Dendritic cell treated with granulocyte-macrophage colony-stimulating factor and Interleukin-4, amounts not matched to agents 40 ng/mL and 50 ng/mL, for 4 days (primary cell): ENCODE measurements at regions not wholly inside any gene's neighbourhood (a gene's known extent, or its start where the extent isn't known, plus 50 kb on each side); places are given as distances from the start of the nearest gene placed in this dataset.

ENCODE experiments used
- H3K27ac Mint-ChIP-seq: one replicate; pipeline ENCODE4 v1.8.0; 2022; ENCODE audit warnings: mild to moderate bottlenecking, mixed read lengths
- H3K27me3 Mint-ChIP-seq: one replicate; pipeline ENCODE4 v1.8.0; 2022; ENCODE audit warnings: mild to moderate bottlenecking, mixed read lengths
- H3K36me3 Mint-ChIP-seq: one replicate; pipeline ENCODE4 v1.8.0; 2022; ENCODE audit warnings: low read depth, mixed read lengths
- H3K4me1 Mint-ChIP-seq: one replicate; pipeline ENCODE4 v1.8.0; 2022; ENCODE audit warnings: low read depth, mixed read lengths
- H3K4me3 Mint-ChIP-seq: one replicate; pipeline ENCODE4 v1.8.0; 2022; ENCODE audit warnings: mild to moderate bottlenecking, moderate library complexity, mixed read lengths
- H3K9me3 Mint-ChIP-seq: one replicate; pipeline ENCODE4 v1.8.0; 2022; ENCODE audit warnings: mixed read lengths
- intact Hi-C: fragments of 100-400 bp; cut with micrococcal nuclease; formaldehyde crosslinking; loops from one replicate; pipeline ENCODE4 v1.15.0; 2022

DNA sequence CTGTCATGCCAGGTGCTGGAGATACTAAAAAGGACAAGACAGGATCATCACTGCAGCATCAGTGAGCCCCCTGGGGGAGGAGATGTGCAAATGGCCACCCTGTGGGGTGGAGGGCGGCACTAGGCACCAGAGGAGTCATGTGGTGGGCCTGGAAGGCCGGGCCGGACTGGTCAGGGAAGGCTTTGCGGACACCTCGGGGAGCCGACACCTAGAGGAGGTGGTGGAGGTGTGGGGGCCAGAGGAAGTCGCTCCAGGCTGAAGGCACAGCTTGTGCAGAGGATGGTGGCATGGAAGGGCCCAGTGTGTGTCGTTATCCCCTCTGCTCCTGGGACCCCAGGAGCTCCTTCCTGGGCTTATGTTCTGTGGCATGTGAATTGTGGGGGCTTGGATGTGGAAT lies 437.7 kb downstream of the RPS24 start:
- no peaks in the 10 kb centered on the region for H3K4me1 Mint-ChIP-seq
- no peaks in the 10 kb centered on the region for H3K9me3 Mint-ChIP-seq
- H3K4me3 Mint-ChIP-seq: no peak overlapping the region
- H3K36me3 Mint-ChIP-seq: no peaks in the 10 kb centered on the region
- peaks cover 12% of the 10 kb centered on the region for H3K27me3 Mint-ChIP-seq
- intact Hi-C loops: no loop called here
- no peak overlapping the region for H3K27ac Mint-ChIP-seq

GRCh38 chr10:78471723-78472550 lies 438.3 kb downstream of the RPS24 start:
- Mint-ChIP-seq H3K27ac (no peak overlapping the region), H3K27me3 (peaks cover 16% of the 10 kb centered on the region), H3K9me3 (no peaks in the 10 kb centered on the region), H3K4me1 (no peaks in the 10 kb centered on the region), H3K4me3 (no peak overlapping the region), H3K36me3 (no peaks in the 10 kb centered on the region)
- intact Hi-C loops: no loop called here

GRCh38 chr10:78472551-78472890 lies 438.9 kb downstream of the RPS24 start:
- H3K4me3 Mint-ChIP-seq: no peak overlapping the region

DNA sequence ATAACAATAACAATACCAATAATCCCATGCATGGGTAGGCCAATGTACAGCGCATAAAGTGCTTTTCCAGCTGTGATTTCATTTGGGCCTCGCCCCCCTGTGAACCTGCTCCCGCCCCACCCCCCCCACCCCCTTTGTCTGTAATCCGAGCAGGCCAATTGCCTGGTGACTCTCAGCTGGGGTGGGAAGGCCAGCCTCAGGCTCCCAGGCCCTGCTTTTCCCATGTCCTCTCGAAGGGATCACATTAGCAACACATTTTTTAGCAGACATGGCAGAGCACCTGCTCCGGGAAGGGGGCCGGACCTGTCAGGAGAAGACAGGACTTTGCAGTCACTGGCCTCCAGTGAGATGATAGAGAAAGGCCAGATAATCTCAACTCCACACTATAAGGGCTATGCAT lies 439.3 kb downstream of the RPS24 start:
- intact Hi-C loops: no loop called here
- H3K4me3 Mint-ChIP-seq: no peak overlapping the region

More at GRCh38 chr10:78472551-78472890, 438.9 kb downstream of the RPS24 start:
- H3K9me3 Mint-ChIP-seq: no peaks in the 10 kb centered on the region
- H3K27me3 Mint-ChIP-seq: peaks cover 18% of the 10 kb centered on the region
- H3K27ac Mint-ChIP-seq: no peak overlapping the region
- intact Hi-C loops: no loop called here
- H3K4me1 Mint-ChIP-seq: no peaks in the 10 kb centered on the region
- H3K36me3 Mint-ChIP-seq: no peaks in the 10 kb centered on the region

GRCh38 chr10:78474743-78475142 lies 441.1 kb downstream of the RPS24 start:
- no peaks in the 10 kb centered on the region for H3K9me3 Mint-ChIP-seq
- no peaks in the 10 kb centered on the region for H3K4me1 Mint-ChIP-seq
- intact Hi-C loops: no loop called here
- no peaks in the 10 kb centered on the region for H3K36me3 Mint-ChIP-seq
- no peak overlapping the region for H3K27ac Mint-ChIP-seq
- H3K4me3 Mint-ChIP-seq: no peak overlapping the region
- H3K27me3 Mint-ChIP-seq: peaks cover 21% of the 10 kb centered on the region

More for the DNA sequence above, 439.3 kb downstream of the RPS24 start:
- peaks cover 18% of the 10 kb centered on the region for H3K27me3 Mint-ChIP-seq
- no peaks in the 10 kb centered on the region for H3K9me3 Mint-ChIP-seq
- no peaks in the 10 kb centered on the region for H3K36me3 Mint-ChIP-seq
- no peak overlapping the region for H3K27ac Mint-ChIP-seq
- no peaks in the 10 kb centered on the region for H3K4me1 Mint-ChIP-seq

- no peaks in the 10 kb centered on the region for H3K4me1 Mint-ChIP-seq
- H3K4me3 Mint-ChIP-seq: no peak overlapping the region
- no peaks in the 10 kb centered on the region for H3K36me3 Mint-ChIP-seq
- H3K27ac Mint-ChIP-seq: no peak overlapping the region
- H3K9me3 Mint-ChIP-seq: no peaks in the 10 kb centered on the region
- intact Hi-C loops: no loop called here
- H3K27me3 Mint-ChIP-seq: peaks cover 24% of the 10 kb centered on the region
Observed at GRCh38 chr10:78475437-78475836, 441.8 kb downstream of the RPS24 start.

DNA sequence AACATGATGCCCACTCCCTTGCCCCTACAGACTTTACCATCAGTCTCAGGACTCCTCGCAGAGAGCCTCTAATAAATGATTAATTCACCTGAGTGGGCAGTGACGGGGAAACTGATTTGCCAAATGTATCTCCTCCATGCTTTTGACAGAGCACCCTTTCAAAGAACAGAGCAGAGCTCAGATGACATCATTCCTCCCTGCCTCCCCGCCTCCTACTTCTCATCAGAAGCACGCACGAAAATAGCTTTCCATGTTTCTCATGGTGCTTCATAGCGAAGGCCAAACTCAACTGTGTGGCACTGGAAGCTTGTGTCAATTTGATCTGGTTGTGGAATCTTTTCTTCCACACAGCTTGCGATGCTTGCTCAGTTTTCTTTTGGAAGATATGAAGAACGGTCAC lies 442.5 kb downstream of the RPS24 start:
- Mint-ChIP-seq H3K4me1 (no peaks in the 10 kb centered on the region), H3K9me3 (no peaks in the 10 kb centered on the region), H3K27me3 (peaks cover 27% of the 10 kb centered on the region), H3K36me3 (no peaks in the 10 kb centered on the region), H3K4me3 (no peak overlapping the region), H3K27ac (no peak overlapping the region)
- intact Hi-C loops: no loop called here

DNA sequence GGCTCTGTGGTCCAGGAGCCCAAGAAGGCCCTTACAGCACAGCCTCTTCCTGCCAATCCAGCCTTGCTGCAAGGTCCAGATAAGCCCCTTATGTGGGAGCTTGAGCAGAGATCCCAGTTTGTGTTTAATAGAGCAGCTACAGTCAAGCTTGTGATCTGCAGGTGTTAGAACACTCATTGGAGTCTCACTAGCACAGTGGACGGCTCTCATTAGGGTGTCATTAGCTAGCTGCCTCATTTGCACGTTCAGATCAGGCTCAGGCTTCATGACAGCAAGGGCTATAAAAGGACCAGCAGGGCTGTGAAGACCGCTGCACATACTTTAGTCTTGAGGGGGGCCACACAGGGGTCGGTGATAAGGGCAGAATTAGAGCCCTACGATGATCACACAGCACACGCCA lies 443.2 kb downstream of the RPS24 start:
- no peaks in the 10 kb centered on the region for H3K4me1 Mint-ChIP-seq
- H3K27ac Mint-ChIP-seq: no peak overlapping the region
- H3K9me3 Mint-ChIP-seq: no peaks in the 10 kb centered on the region
- no peaks in the 10 kb centered on the region for H3K36me3 Mint-ChIP-seq
- peaks cover 26% of the 10 kb centered on the region for H3K27me3 Mint-ChIP-seq
- H3K4me3 Mint-ChIP-seq: no peak overlapping the region
- intact Hi-C loops: no loop called here

GRCh38 chr10:78478919-78479318 lies 445.3 kb downstream of the RPS24 start:
- Mint-ChIP-seq H3K36me3 (no peaks in the 10 kb centered on the region), H3K4me3 (no peak overlapping the region), H3K27ac (no peak overlapping the region), H3K4me1 (no peaks in the 10 kb centered on the region), H3K27me3 (peaks cover 32% of the 10 kb centered on the region), H3K9me3 (no peaks in the 10 kb centered on the region)
- intact Hi-C loops: no loop called here

DNA sequence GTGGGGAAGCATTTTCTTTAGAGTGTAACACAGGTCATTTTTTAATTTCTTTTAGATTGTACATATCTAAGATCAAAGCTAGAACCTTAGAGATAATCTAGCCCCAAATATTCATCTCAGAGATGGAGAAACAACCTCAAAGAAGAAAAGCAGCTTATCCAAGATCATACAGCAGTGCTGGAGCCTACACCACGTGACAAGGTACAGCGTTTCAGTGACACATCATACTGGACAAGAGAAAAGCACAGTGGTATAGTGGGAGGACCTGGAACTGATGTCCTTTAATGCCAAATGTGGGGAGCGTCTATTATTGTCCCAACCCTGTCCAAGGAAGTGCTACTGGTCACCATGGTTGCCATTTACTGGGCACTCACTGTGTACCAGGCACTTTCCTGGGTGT lies 445.8 kb downstream of the RPS24 start:
- no peaks in the 10 kb centered on the region for H3K9me3 Mint-ChIP-seq
- peaks cover 30% of the 10 kb centered on the region for H3K27me3 Mint-ChIP-seq
- H3K4me1 Mint-ChIP-seq: no peaks in the 10 kb centered on the region
- no peak overlapping the region for H3K4me3 Mint-ChIP-seq
- H3K27ac Mint-ChIP-seq: no peak overlapping the region
- H3K36me3 Mint-ChIP-seq: no peaks in the 10 kb centered on the region
- intact Hi-C loops: no loop called here

DNA sequence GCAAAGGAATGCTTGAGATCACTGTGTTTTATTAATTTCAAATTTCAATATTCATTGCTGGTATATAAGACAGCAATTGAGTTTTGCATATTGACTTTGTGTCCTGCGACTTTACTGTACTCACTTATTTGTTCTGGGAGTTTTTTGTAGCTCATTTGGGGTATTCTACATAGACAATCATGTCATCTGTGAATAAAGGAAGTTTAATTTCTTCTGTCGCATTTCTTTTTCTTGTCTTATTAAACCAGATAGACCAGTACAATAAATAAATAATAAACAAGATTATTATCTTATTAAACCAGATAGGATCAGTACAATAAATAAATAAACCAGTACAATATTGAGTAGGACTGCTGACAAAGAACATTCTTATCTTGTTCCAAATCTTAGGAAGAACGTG lies 448.2 kb downstream of the RPS24 start:
- Mint-ChIP-seq H3K9me3 (no peaks in the 10 kb centered on the region), H3K27me3 (peaks cover 23% of the 10 kb centered on the region), H3K27ac (no peak overlapping the region), H3K36me3 (no peaks in the 10 kb centered on the region), H3K4me1 (no peaks in the 10 kb centered on the region), H3K4me3 (no peak overlapping the region)
- intact Hi-C loops: no loop called here

DNA sequence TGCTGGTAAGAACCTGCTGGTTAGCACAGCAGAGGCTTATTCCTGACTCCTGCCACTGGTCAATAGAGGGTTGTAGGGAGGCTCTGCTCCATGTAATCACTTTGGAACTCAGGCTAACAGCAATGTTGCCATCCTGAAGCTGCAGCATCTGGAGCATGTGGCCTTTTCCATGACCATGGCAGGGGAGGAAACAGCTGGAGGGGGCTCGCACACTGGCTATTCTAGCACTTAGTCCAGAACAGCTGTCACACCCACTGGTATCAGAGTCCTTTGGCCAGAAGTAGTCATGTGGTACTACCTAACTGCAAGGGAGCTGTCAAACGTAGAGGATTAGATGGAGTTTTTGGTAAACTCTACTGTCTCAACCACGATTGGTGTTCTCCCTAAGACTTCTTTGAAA lies 450.0 kb downstream of the RPS24 start:
- Mint-ChIP-seq H3K36me3 (no peaks in the 10 kb centered on the region), H3K4me1 (no peaks in the 10 kb centered on the region), H3K4me3 (no peak overlapping the region), H3K27me3 (peaks cover 24% of the 10 kb centered on the region), H3K9me3 (peaks cover 3% of the 10 kb centered on the region), H3K27ac (no peak overlapping the region)
- intact Hi-C loops: no loop called here

GRCh38 chr10:78489034-78489433 lies 455.4 kb downstream of the RPS24 start:
- no peak overlapping the region for H3K27ac Mint-ChIP-seq
- H3K4me3 Mint-ChIP-seq: no peak overlapping the region
- no peaks in the 10 kb centered on the region for H3K36me3 Mint-ChIP-seq
- no peaks in the 10 kb centered on the region for H3K4me1 Mint-ChIP-seq
- intact Hi-C loops: no loop called here
- peaks cover 8% of the 10 kb centered on the region for H3K27me3 Mint-ChIP-seq
- peaks cover 32% of the 10 kb centered on the region for H3K9me3 Mint-ChIP-seq

DNA sequence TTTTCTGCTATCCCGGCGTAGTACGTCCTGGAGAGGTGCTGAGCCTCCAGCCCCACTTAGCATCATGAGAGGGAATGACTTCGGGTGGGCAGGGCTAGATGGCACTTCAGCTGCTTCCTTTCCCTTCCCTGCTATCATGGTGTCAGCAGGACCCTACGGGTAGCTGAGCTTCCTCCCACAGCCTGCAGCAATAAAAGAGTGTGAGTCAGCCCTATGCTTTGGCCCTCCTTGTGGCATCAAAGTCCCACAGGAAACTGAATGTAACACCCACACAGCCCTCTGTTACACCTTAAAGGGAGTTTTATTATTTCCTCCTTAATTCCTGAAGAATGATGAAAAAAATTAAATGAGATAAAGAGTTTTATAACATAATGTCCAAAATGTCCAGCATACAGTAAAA lies 458.1 kb downstream of the RPS24 start:
- Mint-ChIP-seq H3K27me3 (peaks cover 8% of the 10 kb centered on the region), H3K27ac (no peak overlapping the region), H3K4me1 (no peaks in the 10 kb centered on the region), H3K9me3 (peaks cover 32% of the 10 kb centered on the region), H3K36me3 (no peaks in the 10 kb centered on the region), H3K4me3 (no peak overlapping the region)
- intact Hi-C loops: no loop called here

DNA sequence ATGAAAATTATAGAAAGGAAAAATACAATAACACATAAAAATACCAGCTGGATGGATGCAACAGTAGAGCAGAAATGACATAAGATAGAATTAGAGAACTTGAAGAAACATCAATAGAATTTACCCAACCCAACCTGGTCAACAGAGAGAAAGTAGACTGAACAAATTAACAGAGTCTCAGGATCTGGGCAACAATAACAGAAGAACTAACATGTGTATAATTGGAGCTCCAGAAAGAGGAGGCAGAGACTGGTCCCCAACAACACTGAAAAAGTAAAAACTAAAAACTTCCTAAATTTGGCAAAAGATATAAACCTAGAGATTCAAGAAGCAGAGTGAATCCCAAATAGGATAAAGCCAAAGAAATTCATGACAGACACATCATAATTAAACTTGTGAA lies 458.8 kb downstream of the RPS24 start:
- peaks cover 32% of the 10 kb centered on the region for H3K9me3 Mint-ChIP-seq
- H3K27ac Mint-ChIP-seq: no peak overlapping the region
- intact Hi-C loops: no loop called here
- no peaks in the 10 kb centered on the region for H3K4me1 Mint-ChIP-seq
- H3K4me3 Mint-ChIP-seq: no peak overlapping the region
- H3K27me3 Mint-ChIP-seq: peaks cover 7% of the 10 kb centered on the region
- no peaks in the 10 kb centered on the region for H3K36me3 Mint-ChIP-seq
